Mammary epithelial cell (primary cell): ENCODE measurements at regions not wholly inside any gene's neighbourhood (a gene's known extent, or its start where the extent isn't known, plus 50 kb on each side); places are given as distances from the start of the nearest gene placed in this dataset.

ENCODE experiments used
- CTCF ChIP-seq, 2 donors: IDR thresholded peaks in 1 of 2; conservative IDR thresholded peaks in 1 of 2; 2 replicates each; pipeline ENCODE4 v1.5.1; 2011 to 2012; ENCODE audit warnings: inconsistent platforms in 2 of 2, low read length in 2 of 2, mild to moderate bottlenecking in 2 of 2, control low read depth in 1 of 2, low read depth in 1 of 2; ENCODE audit not compliant: insufficient read depth in 1 of 2; ENCODE audit errors: extremely low read depth in 1 of 2
- EZH2 ChIP-seq: IDR thresholded peaks from 2 replicates; pipeline ENCODE4 v1.6.1; 2012; ENCODE audit warnings: low read length, inconsistent platforms, borderline replicate concordance

- TF ChIP-seq CTCF (conservative IDR thresholded peaks at IDR 0.05 in 1 of 2, IDR thresholded peaks at IDR 0.05 in 1 of 2; ENCODE audit: extremely low read depth in 1 of 2, insufficient read depth in 1 of 2, low read depth in 1 of 2, low read length in 2 of 2) = no peak
- no peak for TF ChIP-seq EZH2
Measured at GRCh38 chr4:133268205-133268604, 119.1 kb downstream of the PCDH10 start.
